Endothelial cell of umbilical vein (primary cell): ENCODE measurements at regions not wholly inside any gene's neighbourhood (a gene's known extent, or its start where the extent isn't known, plus 50 kb on each side); places are given as distances from the start of the nearest gene placed in this dataset.

Experiments used
- BruUV-seq: library from RNA; stranded (reverse); fragments of 400-500 nt; replicated peaks from 2 replicates; lab custom pipeline; 2021; lab: Mats Ljungman, UMichigan
- CTCF ChIA-PET: fragments of 300-600, 350-600 bp; sonication (Branson Sonifier 250); formaldehyde crosslinking; loops from one replicate; lab custom pipeline; 2021; ENCODE audit warnings: antibody characterized with exemption, inconsistent platforms; lab: Charles Lee
- POLR2A ChIA-PET: fragments of 300-600, 350-600 bp; sonication (Branson Sonifier 250); formaldehyde crosslinking; loops from one replicate; lab custom pipeline; 2021; ENCODE audit warnings: antibody characterized with exemption, inconsistent platforms; lab: Charles Lee
- DNase-seq: peaks from one replicate; pipeline ENCODE4 v3.0.0-alpha.2; 2011; ENCODE audit warnings: low read depth, low spot score
- FAIRE-seq: peaks from 2 replicates; lab custom pipeline; 2011; peaks lifted over from hg19 to GRCh38; lab: Jason Lieb, UNC
- H2AFZ ChIP-seq: 2 replicates; pipeline ENCODE4 v1.6.0; 2012; ENCODE audit warnings: low read depth, low read length, control low read depth, inconsistent platforms
- H3K27ac ChIP-seq: 2 replicates; pipeline ENCODE4 v1.5.1; 2011; ENCODE audit warnings: low read depth, mild to moderate bottlenecking, control low read depth, low read length, moderate library complexity; ENCODE audit not compliant: insufficient read depth
- H3K27me3 ChIP-seq, 2 experiments: 2 replicates each; pipeline versions ENCODE4 v1.6.0 to v1.6.1; 2011; ENCODE audit warnings: low read length in 2 of 2, mixed read lengths in 1 of 2; ENCODE audit not compliant: control insufficient read depth in 2 of 2, insufficient read depth in 2 of 2
- H3K36me3 ChIP-seq, 2 experiments: 2 replicates in 1 of 2; 3 replicates in 1 of 2; pipeline ENCODE4 v1.5.1; 2011; ENCODE audit warnings: low read length in 2 of 2, mild to moderate bottlenecking in 1 of 2, moderate library complexity in 1 of 2; ENCODE audit not compliant: control insufficient read depth in 2 of 2, insufficient read depth in 2 of 2; ENCODE audit errors: extremely low read depth in 1 of 2
- H3K4me1 ChIP-seq: 3 replicates; pipeline ENCODE4 v1.5.1; 2011; ENCODE audit warnings: mild to moderate bottlenecking, low read length; ENCODE audit not compliant: control insufficient read depth, insufficient read depth; ENCODE audit errors: extremely low read depth
- H3K4me2 ChIP-seq: 2 replicates; pipeline ENCODE4 v1.6.1; 2011; ENCODE audit warnings: low read length, control low read depth, mixed read lengths; ENCODE audit not compliant: insufficient read depth
- H3K4me3 ChIP-seq, 3 experiments: fragments of 200-600 bp in 1 of 3; sonication (generic), shearing (Covaris generic) in 1 of 3; replicated peaks in 1 of 3; 2 replicates each; pipeline ENCODE4 v1.5.1; 2011 to 2016; ENCODE audit warnings: control low read depth in 3 of 3, low read length in 3 of 3, mild to moderate bottlenecking in 2 of 3, inconsistent platforms in 1 of 3, low read depth in 1 of 3, moderate library complexity in 1 of 3; ENCODE audit not compliant: insufficient read depth in 1 of 3
- H3K79me2 ChIP-seq: 2 replicates; pipeline ENCODE4 v1.6.0; 2012; ENCODE audit warnings: low read length, inconsistent platforms; ENCODE audit not compliant: control insufficient read depth, insufficient read depth
- H3K9ac ChIP-seq: replicated peaks from 2 replicates; pipeline ENCODE3; 2011; ENCODE audit warnings: low read length, control low read depth; ENCODE audit not compliant: insufficient read depth; ENCODE audit errors: extremely low read depth
- H3K9me1 ChIP-seq: replicated peaks from 3 replicates; pipeline ENCODE4 v1.6.0; 2011; ENCODE audit warnings: mild to moderate bottlenecking, low read length; ENCODE audit not compliant: control insufficient read depth, insufficient read depth; ENCODE audit errors: extremely low read depth
- H3K9me3 ChIP-seq: replicated peaks from 2 replicates; pipeline ENCODE4 v1.5.1; 2012; ENCODE audit warnings: low read length, inconsistent platforms; ENCODE audit not compliant: control insufficient read depth, insufficient read depth
- H4K20me1 ChIP-seq: replicated peaks from 2 replicates; pipeline ENCODE3; 2011; ENCODE audit warnings: mild to moderate bottlenecking, low read length; ENCODE audit not compliant: control insufficient read depth, insufficient read depth; ENCODE audit errors: extremely low read depth
- EZH2 ChIP-seq: IDR thresholded peaks from 2 replicates; pipeline ENCODE4 v1.6.1; 2012; ENCODE audit warnings: borderline replicate concordance, low read depth, mild to moderate bottlenecking, moderate library complexity, low read length, inconsistent platforms; ENCODE audit not compliant: severe bottlenecking
- FOS ChIP-seq: IDR thresholded peaks from 2 replicates; pipeline ENCODE4 v1.6.1; 2011; ENCODE audit warnings: mild to moderate bottlenecking, low read length, moderate library complexity, borderline replicate concordance; ENCODE audit not compliant: insufficient read depth
- GATA2 ChIP-seq: IDR thresholded peaks from 2 replicates; pipeline ENCODE4 v1.7.0; 2011; ENCODE audit warnings: low read depth, mild to moderate bottlenecking, moderate library complexity, mixed read lengths, low read length; ENCODE audit not compliant: insufficient read length, insufficient read depth
- JUN ChIP-seq: IDR thresholded peaks from 2 replicates; pipeline ENCODE4 v1.6.1; 2011; ENCODE audit warnings: borderline replicate concordance, low read depth; ENCODE audit not compliant: insufficient read length, insufficient read depth
- MYC ChIP-seq: IDR thresholded peaks from one replicate; pipeline ENCODE4 v1.6.1; 2011; ENCODE audit warnings: mild to moderate bottlenecking, low read depth, low read length
- POLR2A ChIP-seq: IDR thresholded peaks from 2 replicates; pipeline ENCODE4 v1.6.1; 2012; ENCODE audit warnings: low read depth, mild to moderate bottlenecking, control low read depth, low read length
- POLR2AphosphoS5 ChIP-seq: IDR thresholded peaks from 2 replicates; pipeline ENCODE4 v1.6.1; 2012; ENCODE audit warnings: low read depth, mild to moderate bottlenecking, control low read depth, low read length, moderate library complexity; ENCODE audit not compliant: insufficient read depth
- dilution Hi-C: fragments of 300-500 bp; cut with MboI; formaldehyde crosslinking; loops from one replicate; pipeline ENCODE4 v1.15.0; 2019; ENCODE audit warnings: low sequenced_read_pairs; ENCODE audit not compliant: extremely low pct_ligation_motif_present
- intact Hi-C: fragments of 100-400 bp; cut with micrococcal nuclease; formaldehyde crosslinking; loops from one replicate; pipeline ENCODE4 v1.10.0; 2022
- TF ChIP-seq, protein P1 (sequence below), 2 donors: IDR thresholded peaks; 1 replicate in 1 of 2; 2 replicates in 1 of 2; pipeline ENCODE4 v1.5.1; 2011; ENCODE audit warnings: low read length in 2 of 2, mild to moderate bottlenecking in 2 of 2, moderate library complexity in 2 of 2, control low read depth in 1 of 2, inconsistent platforms in 1 of 2, low read depth in 1 of 2; ENCODE audit not compliant: insufficient read depth in 1 of 2; ENCODE audit errors: extremely low read depth in 1 of 2
- TF ChIP-seq, protein P2 (sequence below): IDR thresholded peaks from 2 replicates; pipeline ENCODE4 v1.6.1; 2011; ENCODE audit not compliant: insufficient read depth, insufficient read length

DNA sequence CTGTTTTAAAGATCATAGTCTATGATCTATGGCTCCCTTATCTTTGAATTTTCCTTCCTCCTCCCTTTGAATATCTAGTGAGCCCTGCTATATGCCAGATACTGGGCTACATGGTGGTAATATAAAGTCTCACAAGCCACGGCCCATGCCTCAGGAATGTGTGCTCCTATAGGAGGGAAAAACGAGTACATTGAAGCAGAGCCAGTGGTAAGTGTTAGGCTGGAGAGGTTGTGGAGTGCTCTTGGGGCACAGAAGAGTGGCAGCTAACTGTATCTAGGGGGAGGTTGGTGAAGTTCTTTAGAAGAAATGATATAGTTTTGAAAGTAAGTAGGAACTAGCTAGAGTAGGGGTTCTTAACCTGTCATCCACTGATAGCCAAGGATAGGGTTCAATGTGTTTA is 105.8 kb upstream of the PMFBP1 start:
- no peaks in the 10 kb centered on the region for H4K20me1 ChIP-seq
- no peak for DNase-seq
- dilution Hi-C loops: no loop called here
- no peak for FAIRE-seq
- no peak overlapping the region for H2AFZ ChIP-seq
- H3K27me3 ChIP-seq: no peaks in the 10 kb centered on the region
- no peaks in the 10 kb centered on the region for H3K9me3 ChIP-seq
- no peak overlapping the region for H3K9ac ChIP-seq
- CTCF ChIA-PET: interaction anchor here (1.3 to 1.8 kb wide), 2 partner anchors 14 to 122 kb away, joined by 3 to 5 read pairs; no protein-coding TSS in a partner anchor
- no peak overlapping the region for H3K4me3 ChIP-seq
- POLR2A ChIA-PET: no interaction called here
- intact Hi-C loops: no loop called here
- H3K36me3 ChIP-seq: no peaks in the 10 kb centered on the region
- H3K79me2 ChIP-seq: no peaks in the 10 kb centered on the region
- TF ChIP-seq POLR2AphosphoS5 (no peak), FOS (no peak), EZH2 (no peak), POLR2A (no peak), GATA2 (no peak), JUN (no peak), MYC (no peak)
- TF ChIP-seq, protein P1, sequence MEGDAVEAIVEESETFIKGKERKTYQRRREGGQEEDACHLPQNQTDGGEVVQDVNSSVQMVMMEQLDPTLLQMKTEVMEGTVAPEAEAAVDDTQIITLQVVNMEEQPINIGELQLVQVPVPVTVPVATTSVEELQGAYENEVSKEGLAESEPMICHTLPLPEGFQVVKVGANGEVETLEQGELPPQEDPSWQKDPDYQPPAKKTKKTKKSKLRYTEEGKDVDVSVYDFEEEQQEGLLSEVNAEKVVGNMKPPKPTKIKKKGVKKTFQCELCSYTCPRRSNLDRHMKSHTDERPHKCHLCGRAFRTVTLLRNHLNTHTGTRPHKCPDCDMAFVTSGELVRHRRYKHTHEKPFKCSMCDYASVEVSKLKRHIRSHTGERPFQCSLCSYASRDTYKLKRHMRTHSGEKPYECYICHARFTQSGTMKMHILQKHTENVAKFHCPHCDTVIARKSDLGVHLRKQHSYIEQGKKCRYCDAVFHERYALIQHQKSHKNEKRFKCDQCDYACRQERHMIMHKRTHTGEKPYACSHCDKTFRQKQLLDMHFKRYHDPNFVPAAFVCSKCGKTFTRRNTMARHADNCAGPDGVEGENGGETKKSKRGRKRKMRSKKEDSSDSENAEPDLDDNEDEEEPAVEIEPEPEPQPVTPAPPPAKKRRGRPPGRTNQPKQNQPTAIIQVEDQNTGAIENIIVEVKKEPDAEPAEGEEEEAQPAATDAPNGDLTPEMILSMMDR (IDR thresholded peaks at IDR 0.05; ENCODE audit: extremely low read depth in 1 of 2, insufficient read depth in 1 of 2, low read depth in 1 of 2, low read length in 2 of 2): no peak
- TF ChIP-seq, protein P2, sequence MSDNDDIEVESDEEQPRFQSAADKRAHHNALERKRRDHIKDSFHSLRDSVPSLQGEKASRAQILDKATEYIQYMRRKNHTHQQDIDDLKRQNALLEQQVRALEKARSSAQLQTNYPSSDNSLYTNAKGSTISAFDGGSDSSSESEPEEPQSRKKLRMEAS: no peak
- H3K27ac ChIP-seq: no peak overlapping the region
- H3K9me1 ChIP-seq: no peaks in the 10 kb centered on the region
- BruUV-seq: no TSS peak
- no peaks in the 10 kb centered on the region for H3K4me1 ChIP-seq
- H3K4me2 ChIP-seq: no peak overlapping the region
